H1 (cell line): ENCODE measurements at regions not wholly inside any gene's neighbourhood (a gene's known extent, or its start where the extent isn't known, plus 50 kb on each side); places are given as distances from the start of the nearest gene placed in this dataset.

Experiments used
- CTCF ChIA-PET: fragments of 300-600 bp; sonication (Branson Sonifier 250); formaldehyde crosslinking; loops from one replicate; lab custom pipeline; 2021; ENCODE audit not compliant: partially characterized antibody; lab: Charles Lee
- POLR2A ChIA-PET: fragments of 300-600 bp; sonication (Branson Sonifier 250); formaldehyde crosslinking; loops from one replicate; lab custom pipeline; 2021; ENCODE audit warnings: inconsistent platforms; ENCODE audit not compliant: partially characterized antibody; lab: Charles Lee
- DNase-seq, 2 experiments: peaks; one replicate each; pipeline versions ENCODE4 v3.0.0 to v3.0.0-alpha.2; 2010 to 2022; ENCODE audit warnings: low spot score in 2 of 2, low read depth in 1 of 2, mixed read lengths in 1 of 2
- FAIRE-seq: peaks from 2 replicates; lab custom pipeline; 2011; peaks lifted over from hg19 to GRCh38; lab: Jason Lieb, UNC
- H2AFZ ChIP-seq: 2 replicates; pipeline ENCODE4 v1.8.1; 2012; ENCODE audit warnings: low read length, inconsistent platforms
- H2AK5ac ChIP-seq: 2 replicates; pipeline ENCODE4 v1.6.1; 2013; ENCODE audit warnings: low read depth, low read length
- H2BK120ac ChIP-seq: replicated peaks from 2 replicates; pipeline ENCODE3; 2013; ENCODE audit warnings: low read depth, low read length, inconsistent platforms
- H2BK12ac ChIP-seq: 2 replicates; pipeline ENCODE4 v1.6.1; 2013; ENCODE audit warnings: low read depth, low read length
- H2BK15ac ChIP-seq: 2 replicates; pipeline ENCODE4 v1.6.1; 2013; ENCODE audit warnings: low read length
- H2BK20ac ChIP-seq: 2 replicates; pipeline ENCODE4 v1.6.1; 2013; ENCODE audit warnings: low read length
- H2BK5ac ChIP-seq: 2 replicates; pipeline ENCODE4 v1.6.1; 2013; ENCODE audit warnings: low read depth, low read length
- H3K14ac ChIP-seq: 2 replicates; pipeline ENCODE4 v1.6.1; 2013; ENCODE audit warnings: inconsistent platforms; ENCODE audit not compliant: insufficient read length
- H3K18ac ChIP-seq: 2 replicates; pipeline ENCODE4 v1.6.1; 2013; ENCODE audit warnings: low read length; ENCODE audit errors: extremely low read depth
- H3K23ac ChIP-seq: 2 replicates; pipeline ENCODE4 v1.6.1; 2013; ENCODE audit warnings: inconsistent platforms; ENCODE audit not compliant: insufficient read length
- H3K23me2 ChIP-seq: 2 replicates; pipeline ENCODE4 v1.6.1; 2013; ENCODE audit warnings: low read depth, low read length
- H3K27ac ChIP-seq: 2 replicates; pipeline ENCODE4 v1.6.1; 2011; ENCODE audit warnings: low read depth, low read length, inconsistent platforms
- H3K27me3 ChIP-seq, 4 experiments: replicated peaks in 1 of 4; 1 replicate in 1 of 4; 2 replicates in 3 of 4; pipeline versions ENCODE4 v1.6.1 to v1.8.1; 2011 to 2013; ENCODE audit warnings: low read length in 3 of 4, mild to moderate bottlenecking in 3 of 4, inconsistent platforms in 2 of 4, mixed read lengths in 2 of 4, moderate library complexity in 1 of 4; ENCODE audit not compliant: control insufficient read depth in 3 of 4, insufficient read depth in 3 of 4; ENCODE audit errors: extremely low read depth in 1 of 4
- H3K36me3 ChIP-seq, 4 experiments: 2 replicates each; pipeline versions ENCODE4 v1.6.1 to v1.8.1; 2011 to 2013; ENCODE audit warnings: mild to moderate bottlenecking in 4 of 4, low read length in 3 of 4, moderate library complexity in 2 of 4, control low read depth in 1 of 4, inconsistent platforms in 1 of 4; ENCODE audit not compliant: insufficient read depth in 4 of 4, control insufficient read depth in 2 of 4
- H3K4ac ChIP-seq: replicated peaks from 2 replicates; pipeline ENCODE3; 2013; ENCODE audit warnings: low read length, low read depth, mixed read lengths, inconsistent platforms; ENCODE audit not compliant: insufficient read length
- H3K4me1 ChIP-seq, 4 experiments: replicated peaks in 1 of 4; 1 replicate in 1 of 4; 2 replicates in 3 of 4; pipeline versions ENCODE4 v1.6.1 to v1.8.1; 2011 to 2013; ENCODE audit warnings: low read length in 3 of 4, inconsistent platforms in 2 of 4, mixed read lengths in 1 of 4; ENCODE audit not compliant: insufficient read depth in 4 of 4, control insufficient read depth in 3 of 4
- H3K4me2 ChIP-seq, 2 experiments: 2 replicates each; pipeline versions ENCODE4 v1.6.1 to v1.8.1; 2011 to 2013; ENCODE audit warnings: low read depth in 2 of 2, low read length in 2 of 2, control low read depth in 1 of 2, inconsistent platforms in 1 of 2, mild to moderate bottlenecking in 1 of 2; ENCODE audit not compliant: insufficient read depth in 1 of 2
- H3K4me3 ChIP-seq, 4 experiments: fragments of 200-600, 300-600 bp in 1 of 4; sonication (generic), shearing (Covaris generic), sonication (Bioruptor Twin) in 1 of 4; 2 replicates each; pipeline versions ENCODE4 v1.5.1 to v1.8.1; 2011 to 2016; ENCODE audit warnings: low read length in 4 of 4, low read depth in 3 of 4, control low read depth in 2 of 4, inconsistent platforms in 2 of 4, mild to moderate bottlenecking in 2 of 4, mixed read lengths in 1 of 4, moderate library complexity in 1 of 4; ENCODE audit not compliant: insufficient read depth in 2 of 4; ENCODE audit errors: extremely low read depth in 1 of 4
- H3K56ac ChIP-seq: replicated peaks from 2 replicates; pipeline ENCODE3; 2013; ENCODE audit warnings: low read depth, mild to moderate bottlenecking, mixed read lengths, low read length, inconsistent platforms; ENCODE audit not compliant: insufficient read length
- H3K79me1 ChIP-seq: 2 replicates; pipeline ENCODE4 v1.6.1; 2013; ENCODE audit warnings: low read depth, low read length, control low read depth
- H3K79me2 ChIP-seq, 2 experiments: 2 replicates each; pipeline versions ENCODE4 v1.6.1 to v1.8.1; 2012 to 2013; ENCODE audit warnings: low read length in 2 of 2, mild to moderate bottlenecking in 2 of 2, inconsistent platforms in 1 of 2; ENCODE audit not compliant: insufficient read depth in 2 of 2, control insufficient read depth in 1 of 2
- H3K9ac ChIP-seq, 4 experiments: replicated peaks in 1 of 4; 1 replicate in 1 of 4; 2 replicates in 3 of 4; pipeline versions ENCODE4 v1.6.1 to v1.8.1; 2011 to 2013; ENCODE audit warnings: low read depth in 3 of 4, low read length in 3 of 4, control low read depth in 2 of 4, mild to moderate bottlenecking in 2 of 4, moderate library complexity in 2 of 4, inconsistent platforms in 1 of 4; ENCODE audit errors: extremely low read depth in 1 of 4
- H3K9me3 ChIP-seq, 2 experiments: 2 replicates each; pipeline versions ENCODE4 v1.6.1 to v1.8.1; 2012 to 2013; ENCODE audit warnings: mild to moderate bottlenecking in 2 of 2, moderate library complexity in 2 of 2, control low read depth in 1 of 2, inconsistent platforms in 1 of 2, low read depth in 1 of 2, low read length in 1 of 2, mixed read lengths in 1 of 2; ENCODE audit not compliant: insufficient read depth in 2 of 2
- H4K20me1 ChIP-seq, 2 experiments: replicated peaks in 1 of 2; 2 replicates each; pipeline versions ENCODE3 to v1.8.1; 2011 to 2013; ENCODE audit warnings: inconsistent platforms in 2 of 2, low read length in 2 of 2, mild to moderate bottlenecking in 1 of 2; ENCODE audit not compliant: insufficient read depth in 2 of 2, control insufficient read depth in 1 of 2
- H4K5ac ChIP-seq: 2 replicates; pipeline ENCODE4 v1.6.1; 2013; ENCODE audit warnings: low read length, low read depth, mixed read lengths, inconsistent platforms; ENCODE audit not compliant: insufficient read length
- H4K8ac ChIP-seq: 2 replicates; pipeline ENCODE4 v1.8.0; 2013; ENCODE audit warnings: mild to moderate bottlenecking, moderate library complexity, low read length, inconsistent platforms; ENCODE audit not compliant: insufficient read depth; ENCODE audit errors: extremely low read depth
- H4K91ac ChIP-seq: replicated peaks from 2 replicates; pipeline ENCODE3; 2013; ENCODE audit warnings: low read length, mixed read lengths, inconsistent platforms; ENCODE audit not compliant: insufficient read length
- CBX8 ChIP-seq: fragments of 300-800, 300-1000 bp; sonication (generic); IDR thresholded peaks from 2 replicates; pipeline ENCODE4 v1.7.1; 2016; ENCODE audit warnings: low read depth, low read length, borderline replicate concordance
- CEBPB ChIP-seq: IDR thresholded peaks from 2 replicates; pipeline ENCODE4 v1.6.1; 2012; ENCODE audit warnings: low read depth, low read length
- CHD2 ChIP-seq: IDR thresholded peaks from 2 replicates; pipeline ENCODE4 v1.6.1; 2012; ENCODE audit warnings: low read length, improper control_type of control experiment
- FOSL1 ChIP-seq: IDR thresholded peaks from 2 replicates; pipeline ENCODE4 v1.6.1; 2011; ENCODE audit warnings: mild to moderate bottlenecking, low read depth, low read length, moderate library complexity; ENCODE audit not compliant: insufficient read depth
- HDAC6 ChIP-seq: IDR thresholded peaks from one replicate; pipeline ENCODE4 v1.7.1; 2012; ENCODE audit warnings: low read depth, mild to moderate bottlenecking, inconsistent platforms, low read length, moderate library complexity
- JUN ChIP-seq: IDR thresholded peaks from 2 replicates; pipeline ENCODE4 v1.6.1; 2011; ENCODE audit warnings: low read depth, mild to moderate bottlenecking, improper control_type of control experiment, low read length
- KDM4A ChIP-seq: IDR thresholded peaks from one replicate; pipeline ENCODE4 v1.7.1; 2012; ENCODE audit warnings: low read depth, mild to moderate bottlenecking, moderate library complexity, low read length, inconsistent platforms; ENCODE audit not compliant: severe bottlenecking
- RFX5 ChIP-seq: IDR thresholded peaks from 2 replicates; pipeline ENCODE4 v1.6.1; 2011; ENCODE audit warnings: low read depth, low read length, improper control_type of control experiment, borderline replicate concordance
- SAP30 ChIP-seq: fragments of 300-600 bp; sonication (generic); IDR thresholded peaks from 2 replicates; pipeline ENCODE4 v1.7.1; 2012; ENCODE audit warnings: low read length, moderate library complexity, mild to moderate bottlenecking, inconsistent platforms; ENCODE audit not compliant: insufficient read depth, insufficient replicate concordance
- WGBS, 2 experiments: shearing (Covaris generic) in 1 of 2; methylation state at CpG; one replicate each; pipeline versions ENCODE4 v1.1.6 to v1.1.7; 2013 to 2015; ENCODE audit warnings: low lambda C conversion rate in 2 of 2, mixed read lengths in 2 of 2, inconsistent platforms in 1 of 2, low coverage in 1 of 2, missing lambda C conversion rate in 1 of 2; ENCODE audit not compliant: insufficient replicate concordance in 2 of 2, insufficient coverage in 1 of 2, insufficient read length in 1 of 2; ENCODE audit errors: extremely low coverage in 1 of 2, missing lambda C conversion rate in 1 of 2; 5-methylcytosine and 5-hydroxymethylcytosine counted together
- TF ChIP-seq, protein P1 (sequence below): IDR thresholded peaks from 2 replicates; pipeline ENCODE4 v1.6.1; 2012; ENCODE audit warnings: inconsistent platforms
- TF ChIP-seq, protein P2 (sequence below): IDR thresholded peaks from 2 replicates; pipeline ENCODE4 v1.6.1; 2011; ENCODE audit warnings: low read length, improper control_type of control experiment

DNA sequence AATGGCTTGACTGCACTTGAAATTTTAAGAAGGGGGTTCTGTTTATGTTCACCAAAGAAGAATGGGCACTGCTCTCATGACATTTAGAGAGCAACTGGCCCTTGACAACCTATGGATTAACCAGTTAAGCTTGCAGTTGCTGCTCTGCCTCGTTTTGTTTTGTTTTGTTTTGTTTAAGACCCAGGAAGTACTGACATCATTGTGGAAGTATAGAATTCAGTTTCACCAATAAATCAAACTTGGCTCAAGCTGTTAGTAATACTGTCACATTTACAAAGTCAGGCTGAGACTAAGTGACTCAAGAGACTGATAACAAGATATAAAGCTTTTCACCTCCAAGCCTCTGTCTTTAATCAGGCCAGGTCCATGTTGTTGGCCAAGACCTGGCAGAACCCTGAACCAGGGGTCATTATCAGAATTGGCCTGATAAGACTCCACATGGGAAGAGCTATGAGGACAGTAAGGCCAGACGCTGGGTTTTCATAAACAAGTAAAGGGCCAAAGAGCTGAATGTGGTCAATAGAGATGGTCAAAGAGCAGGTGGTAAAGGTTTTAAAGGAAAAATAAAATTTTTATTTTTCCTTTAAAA, 99.4 kb upstream of the VGLL2 start:
- DNase-seq, result no peak
- Histone ChIP-seq H3K56ac (no peak overlapping the region), H4K5ac (no peak overlapping the region), H3K27me3 (no peaks in the 10 kb centered on the region), H3K79me2 (no peaks in the 10 kb centered on the region), H3K27ac (no peak overlapping the region), H3K79me1 (no peaks in the 10 kb centered on the region), H2BK12ac (no peak overlapping the region), H3K4ac (no peak overlapping the region), H2BK15ac (no peak overlapping the region), H4K91ac (no peak overlapping the region), H2AFZ (no peak overlapping the region), H2BK5ac (no peak overlapping the region), H2BK20ac (no peak overlapping the region), H3K23ac (no peak overlapping the region), H3K4me3 (no peak overlapping the region), H4K8ac (no peak overlapping the region), H3K14ac (no peak overlapping the region), H4K20me1 (no peaks in the 10 kb centered on the region), H2BK120ac (no peak overlapping the region), H3K18ac (no peak overlapping the region), H3K4me2 (no peak overlapping the region), H2AK5ac (no peak overlapping the region), H3K4me1 (no peaks in the 10 kb centered on the region), H3K23me2 (no peaks in the 10 kb centered on the region), H3K36me3 (no peaks in the 10 kb centered on the region), H3K9ac (no peak overlapping the region), H3K9me3 (no peaks in the 10 kb centered on the region)
- ChIA-PET CTCF (interaction anchor here (0.6 to 2.1 kb wide), 4 partner anchors 10 to 216 kb away, joined by 3 to 5 read pairs (median 3); no protein-coding TSS in a partner anchor), POLR2A (no interaction called here)
- no peak for TF ChIP-seq JUN
- no peak for TF ChIP-seq RFX5
- TF ChIP-seq KDM4A, result no peak
- no peak for TF ChIP-seq SAP30
- TF ChIP-seq, protein P1, sequence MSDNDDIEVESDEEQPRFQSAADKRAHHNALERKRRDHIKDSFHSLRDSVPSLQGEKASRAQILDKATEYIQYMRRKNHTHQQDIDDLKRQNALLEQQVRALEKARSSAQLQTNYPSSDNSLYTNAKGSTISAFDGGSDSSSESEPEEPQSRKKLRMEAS, result no peak
- TF ChIP-seq, protein P2, sequence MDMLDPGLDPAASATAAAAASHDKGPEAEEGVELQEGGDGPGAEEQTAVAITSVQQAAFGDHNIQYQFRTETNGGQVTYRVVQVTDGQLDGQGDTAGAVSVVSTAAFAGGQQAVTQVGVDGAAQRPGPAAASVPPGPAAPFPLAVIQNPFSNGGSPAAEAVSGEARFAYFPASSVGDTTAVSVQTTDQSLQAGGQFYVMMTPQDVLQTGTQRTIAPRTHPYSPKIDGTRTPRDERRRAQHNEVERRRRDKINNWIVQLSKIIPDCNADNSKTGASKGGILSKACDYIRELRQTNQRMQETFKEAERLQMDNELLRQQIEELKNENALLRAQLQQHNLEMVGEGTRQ, result no peak
- no peak for TF ChIP-seq HDAC6
- no peak for TF ChIP-seq CHD2
- no peak for TF ChIP-seq CEBPB
- no peak for TF ChIP-seq FOSL1
- no peak for TF ChIP-seq CBX8
- 83% methylated on average over 2 of the region's 2 CpGs; no CpG with 5 or more reads in 1 of the 2 experiments for WGBS, 2 experiments
- no peak for FAIRE-seq
